ENCODE measurements at regions not wholly inside any gene's neighbourhood (a gene's known extent, or its start where the extent isn't known, plus 50 kb on each side); places are given as distances from the start of the nearest gene placed in this dataset.

DNA sequence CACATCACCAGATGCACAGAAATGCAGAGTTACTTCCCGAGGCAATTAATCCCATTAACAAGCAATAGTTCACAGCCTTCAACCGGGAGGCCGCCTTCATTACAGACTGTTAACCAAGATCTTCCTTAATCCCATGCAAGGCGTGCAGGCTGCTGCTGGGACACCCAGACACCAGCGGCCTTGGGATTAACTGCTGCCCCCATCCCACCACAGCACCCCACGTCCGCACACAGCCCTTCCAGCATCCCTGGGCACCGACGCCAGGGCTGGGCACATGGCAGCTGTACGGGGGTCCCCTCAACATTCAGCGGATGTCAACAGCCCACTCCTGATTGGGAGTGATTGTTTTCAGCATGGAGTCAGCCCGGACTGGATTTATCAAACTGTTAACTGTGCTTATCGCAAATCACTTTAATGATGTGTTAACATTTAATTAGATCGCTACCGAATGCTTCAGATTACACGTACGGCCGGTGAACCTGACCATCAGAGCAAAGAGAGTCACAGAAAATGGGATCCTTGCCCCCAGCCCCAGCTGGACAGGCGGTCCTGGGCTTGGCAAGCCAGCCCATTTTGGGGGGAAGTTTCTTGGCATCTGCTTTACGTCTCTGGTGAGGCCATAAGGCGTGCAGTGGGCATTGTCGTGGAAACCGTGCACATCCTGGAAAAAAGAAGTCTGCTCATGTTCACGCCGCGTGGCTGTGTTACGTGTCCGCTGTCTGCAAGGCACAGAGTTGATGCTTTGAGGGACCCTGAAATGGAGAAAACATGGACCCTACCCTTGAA, 126.4 kb downstream of the HMX1 start:
- no peak for FAIRE-seq

More for the DNA sequence above, 126.4 kb downstream of the HMX1 start:
- Histone ChIP-seq H3K4me1 (replicated peaks in 1 of 4; ENCODE audit: control insufficient read depth in 3 of 4, insufficient read depth in 4 of 4, low read length in 3 of 4) (no peaks in the 10 kb centered on the region; a peak in 1 of 7 replicates), H3K36me3 (ENCODE audit: control insufficient read depth in 2 of 4, insufficient read depth in 4 of 4, low read length in 3 of 4) (no peaks in the 10 kb centered on the region), H4K8ac (ENCODE audit: extremely low read depth, insufficient read depth, low read length) (no peak overlapping the region; the same call in 1 of the 2 replicates), H4K91ac (replicated peaks; ENCODE audit: insufficient read length, low read length) (no peak overlapping the region), H2BK5ac (ENCODE audit: low read depth, low read length) (no peak overlapping the region), H3K56ac (replicated peaks; ENCODE audit: insufficient read length, low read depth, low read length) (no peak overlapping the region), H3K9ac (replicated peaks in 1 of 4; ENCODE audit: extremely low read depth in 1 of 4, low read depth in 3 of 4, low read length in 3 of 4) (no peak overlapping the region), H3K27me3 (replicated peaks in 1 of 4; ENCODE audit: control insufficient read depth in 3 of 4, extremely low read depth in 1 of 4, insufficient read depth in 3 of 4, low read length in 3 of 4) (no peaks in the 10 kb centered on the region), H3K79me2 (ENCODE audit: control insufficient read depth in 1 of 2, insufficient read depth in 2 of 2, low read length in 2 of 2) (no peaks in the 10 kb centered on the region), H3K4me2 (ENCODE audit: insufficient read depth in 1 of 2, low read depth in 2 of 2, low read length in 2 of 2) (no peak overlapping the region), H3K14ac (ENCODE audit: insufficient read length) (no peak overlapping the region), H3K4me3 (ENCODE audit: extremely low read depth in 1 of 4, insufficient read depth in 2 of 4, low read depth in 3 of 4, low read length in 4 of 4) (no peak overlapping the region), H2BK15ac (ENCODE audit: low read length) (no peak overlapping the region), H2AFZ (ENCODE audit: low read length) (no peak overlapping the region), H2BK12ac (ENCODE audit: low read depth, low read length) (no peak overlapping the region), H3K79me1 (ENCODE audit: low read depth, low read length) (no peaks in the 10 kb centered on the region), H3K18ac (ENCODE audit: extremely low read depth, low read length) (no peak overlapping the region), H2BK120ac (replicated peaks; ENCODE audit: low read depth, low read length) (no peak overlapping the region), H2BK20ac (ENCODE audit: low read length) (no peak overlapping the region), H2AK5ac (ENCODE audit: low read depth, low read length) (no peak overlapping the region), H4K5ac (ENCODE audit: insufficient read length, low read depth, low read length) (no peak overlapping the region), H3K27ac (ENCODE audit: low read depth, low read length) (no peak overlapping the region), H4K20me1 (replicated peaks in 1 of 2; ENCODE audit: control insufficient read depth in 1 of 2, insufficient read depth in 2 of 2, low read length in 2 of 2) (peaks cover 0 to 4% of the 10 kb centered on the region in 2 experiments), H3K4ac (replicated peaks; ENCODE audit: insufficient read length, low read depth, low read length) (no peak overlapping the region), H3K23ac (ENCODE audit: insufficient read length) (no peak overlapping the region), H3K23me2 (ENCODE audit: low read depth, low read length) (no peaks in the 10 kb centered on the region; the same call in none of the 2 replicates), H3K9me3 (ENCODE audit: insufficient read depth in 2 of 2, low read depth in 1 of 2, low read length in 1 of 2) (no peaks in the 10 kb centered on the region)
- ChIA-PET POLR2A (ENCODE audit: partially characterized antibody) (no interaction called here), CTCF (ENCODE audit: partially characterized antibody) (interaction anchor here (1.0 kb wide), 1 partner anchor 27 kb away, joined by 3 read pairs; no protein-coding TSS in a partner anchor)
- peak in 1 of 2 experiments; percentile 38 for DNase-seq (ENCODE audit: low read depth in 1 of 2, low spot score in 2 of 2)
- 90% methylated on average over 28 of the region's 28 CpGs; no CpG with 5 or more reads in 1 of the 2 experiments for WGBS, 2 experiments (ENCODE audit: extremely low coverage in 1 of 2, insufficient coverage in 1 of 2, insufficient read length in 1 of 2, insufficient replicate concordance in 2 of 2, low coverage in 1 of 2, low lambda C conversion rate in 2 of 2, missing lambda C conversion rate in 1 of 2)
- TF ChIP-seq SRF (IDR thresholded peaks at IDR 0.05; ENCODE audit: low read depth, low read length): no peak
- TF ChIP-seq BCL11A (IDR thresholded peaks at IDR 0.05; ENCODE audit: low read depth in 2 of 2, low read length in 2 of 2): no peak
- TF ChIP-seq SAP30 (IDR thresholded peaks at IDR 0.05; ENCODE audit: insufficient read depth, insufficient replicate concordance, low read length): no peak
- TF ChIP-seq KDM1A (IDR thresholded peaks at IDR 0.05; ENCODE audit: borderline replicate concordance, low read length): no peak
- TF ChIP-seq POU5F1 (IDR thresholded peaks at IDR 0.05; ENCODE audit: low read depth, low read length): no peak
- no peak for TF ChIP-seq EZH2 (IDR thresholded peaks at IDR 0.05; ENCODE audit: low read depth, low read length, severe bottlenecking)
- no peak for TF ChIP-seq JUN (IDR thresholded peaks at IDR 0.05; ENCODE audit: low read depth, low read length)
- TF ChIP-seq CTBP2 (IDR thresholded peaks at IDR 0.05; ENCODE audit: borderline replicate concordance, insufficient read depth, insufficient read length, low read length): no peak
- TF ChIP-seq NRF1 (IDR thresholded peaks at IDR 0.05; ENCODE audit: low read depth, low read length): no peak

Data from H1 (cell line).